Endothelial cell of umbilical vein (primary cell): ENCODE measurements at regions not wholly inside any gene's neighbourhood (a gene's known extent, or its start where the extent isn't known, plus 50 kb on each side); places are given as distances from the start of the nearest gene placed in this dataset.

Source experiments
- CTCF ChIP-seq, 2 donors: IDR thresholded peaks; 1 replicate in 1 of 2; 2 replicates in 1 of 2; pipeline ENCODE4 v1.5.1; 2011; ENCODE audit warnings: low read length in 2 of 2, mild to moderate bottlenecking in 2 of 2, moderate library complexity in 2 of 2, control low read depth in 1 of 2, inconsistent platforms in 1 of 2, low read depth in 1 of 2; ENCODE audit not compliant: insufficient read depth in 1 of 2; ENCODE audit errors: extremely low read depth in 1 of 2
- EZH2 ChIP-seq: IDR thresholded peaks from 2 replicates; pipeline ENCODE4 v1.6.1; 2012; ENCODE audit warnings: borderline replicate concordance, low read depth, mild to moderate bottlenecking, moderate library complexity, low read length, inconsistent platforms; ENCODE audit not compliant: severe bottlenecking
- FOS ChIP-seq: IDR thresholded peaks from 2 replicates; pipeline ENCODE4 v1.6.1; 2011; ENCODE audit warnings: mild to moderate bottlenecking, low read length, moderate library complexity, borderline replicate concordance; ENCODE audit not compliant: insufficient read depth
- GATA2 ChIP-seq: IDR thresholded peaks from 2 replicates; pipeline ENCODE4 v1.7.0; 2011; ENCODE audit warnings: low read depth, mild to moderate bottlenecking, moderate library complexity, mixed read lengths, low read length; ENCODE audit not compliant: insufficient read length, insufficient read depth
- JUN ChIP-seq: IDR thresholded peaks from 2 replicates; pipeline ENCODE4 v1.6.1; 2011; ENCODE audit warnings: borderline replicate concordance, low read depth; ENCODE audit not compliant: insufficient read length, insufficient read depth
- MYC ChIP-seq: IDR thresholded peaks from one replicate; pipeline ENCODE4 v1.6.1; 2011; ENCODE audit warnings: mild to moderate bottlenecking, low read depth, low read length
- POLR2A ChIP-seq: IDR thresholded peaks from 2 replicates; pipeline ENCODE4 v1.6.1; 2012; ENCODE audit warnings: low read depth, mild to moderate bottlenecking, control low read depth, low read length
- POLR2AphosphoS5 ChIP-seq: IDR thresholded peaks from 2 replicates; pipeline ENCODE4 v1.6.1; 2012; ENCODE audit warnings: low read depth, mild to moderate bottlenecking, control low read depth, low read length, moderate library complexity; ENCODE audit not compliant: insufficient read depth
- TF ChIP-seq, protein P1 (sequence below): IDR thresholded peaks from 2 replicates; pipeline ENCODE4 v1.6.1; 2011; ENCODE audit not compliant: insufficient read depth, insufficient read length

DNA sequence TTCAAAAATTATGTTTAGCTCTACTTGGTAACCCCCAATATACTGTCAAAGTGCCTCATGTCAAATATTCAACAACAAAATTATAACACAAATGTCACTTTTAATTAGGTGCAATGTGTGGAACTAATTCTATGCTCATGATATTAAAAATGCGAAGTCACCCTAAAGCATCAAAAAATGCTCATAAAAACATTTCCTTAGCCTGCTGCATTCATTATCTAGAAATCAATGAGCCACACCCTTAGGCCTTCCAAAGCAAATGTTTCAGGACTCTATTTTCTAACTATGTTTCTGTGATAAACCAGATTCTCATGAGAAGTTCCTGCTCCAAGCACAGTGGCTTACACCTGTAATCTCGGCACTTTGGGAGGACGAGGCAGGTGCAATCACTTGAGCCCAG, 75.0 kb upstream of the ANK3 start:
- TF ChIP-seq CTCF (IDR thresholded peaks at IDR 0.05; ENCODE audit: extremely low read depth in 1 of 2, insufficient read depth in 1 of 2, low read depth in 1 of 2, low read length in 2 of 2) (no peak), FOS (no peak), EZH2 (no peak), POLR2A (no peak), JUN (no peak), POLR2AphosphoS5 (no peak), GATA2 (no peak), MYC (no peak)
- TF ChIP-seq, protein P1, sequence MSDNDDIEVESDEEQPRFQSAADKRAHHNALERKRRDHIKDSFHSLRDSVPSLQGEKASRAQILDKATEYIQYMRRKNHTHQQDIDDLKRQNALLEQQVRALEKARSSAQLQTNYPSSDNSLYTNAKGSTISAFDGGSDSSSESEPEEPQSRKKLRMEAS, result no peak
